ENCODE measurements at regions not wholly inside any gene's neighbourhood (a gene's known extent, or its start where the extent isn't known, plus 50 kb on each side); places are given as distances from the start of the nearest gene placed in this dataset.
A peak's percentile ranks its signal among the peaks of the same experiment; 100 is the strongest.

DNA sequence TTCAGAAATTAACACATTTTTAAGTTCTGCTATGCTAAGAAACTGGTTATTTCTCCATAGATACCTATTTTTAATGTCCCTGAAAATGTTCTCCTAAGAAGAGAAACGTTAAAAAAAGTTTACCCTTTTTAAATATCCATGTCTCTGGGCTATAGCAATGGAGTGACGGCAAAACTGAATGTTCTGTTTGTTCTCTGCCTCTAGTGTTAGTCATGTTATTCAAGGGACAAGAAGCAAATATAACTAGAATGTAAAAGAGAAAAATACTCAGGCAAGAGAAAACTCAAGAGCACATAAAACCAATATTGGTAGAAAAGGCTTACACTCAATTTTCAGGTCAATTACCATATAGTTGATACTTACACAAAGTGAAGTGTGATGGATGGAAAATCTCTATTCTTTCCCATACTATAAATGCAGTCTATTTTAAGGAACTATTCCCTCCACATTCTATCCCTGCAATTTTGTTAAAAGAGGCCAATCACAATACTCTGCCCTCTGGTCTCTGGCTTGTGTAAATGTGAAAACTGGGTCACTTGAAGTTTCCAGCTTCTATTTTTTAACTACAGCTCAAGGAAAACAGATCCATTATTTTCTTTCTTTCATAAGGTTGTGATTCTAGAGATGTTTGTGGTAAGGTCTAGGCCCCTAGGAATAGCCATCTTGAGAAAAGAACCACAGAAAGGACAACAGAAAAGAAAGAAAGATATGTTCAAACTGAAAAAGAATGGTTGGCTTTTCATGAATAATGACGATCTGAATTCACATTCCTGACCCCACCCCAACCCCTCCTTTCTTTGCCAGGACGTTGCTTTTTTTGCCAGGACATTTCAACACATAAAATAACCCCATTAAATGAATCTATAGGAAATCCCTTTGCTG, 200.3 kb upstream of the FAM83B start:
- DNase-seq, result no peak

DNA sequence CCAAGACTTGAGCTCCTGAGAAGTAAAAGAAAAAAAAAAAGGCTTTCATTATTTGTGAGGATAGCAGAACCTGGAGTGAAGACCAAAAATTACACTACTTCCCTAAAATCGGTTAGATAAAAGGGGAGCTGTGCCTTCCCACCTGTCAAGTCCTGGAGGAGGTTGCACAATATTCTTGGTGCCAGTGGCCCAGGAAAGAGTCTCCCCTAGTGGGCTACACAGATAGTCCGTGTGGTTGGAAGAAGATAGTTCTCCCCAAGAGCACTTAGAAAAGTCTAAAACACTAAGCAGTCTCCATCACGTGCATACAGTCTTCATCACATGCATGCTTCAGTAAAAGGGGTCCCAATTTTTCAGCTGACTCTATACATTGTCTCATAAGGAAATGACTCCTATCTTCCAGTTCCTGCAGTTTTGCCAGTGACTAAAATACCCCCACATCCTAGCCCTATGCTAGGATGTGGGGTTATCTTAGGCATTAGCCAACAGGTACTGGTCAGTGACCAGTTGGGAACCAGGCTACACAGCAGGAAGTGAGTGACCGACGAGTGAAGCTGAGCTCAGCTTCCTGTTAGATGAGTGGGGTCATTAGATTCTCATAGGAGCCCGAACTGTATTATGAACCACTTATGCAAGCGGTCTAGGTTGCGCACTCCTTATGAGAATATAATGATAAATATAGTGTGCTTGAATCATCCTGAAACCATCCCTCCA, 199.5 kb upstream of the FAM83B start:
- DNase-seq, result no peak

DNA sequence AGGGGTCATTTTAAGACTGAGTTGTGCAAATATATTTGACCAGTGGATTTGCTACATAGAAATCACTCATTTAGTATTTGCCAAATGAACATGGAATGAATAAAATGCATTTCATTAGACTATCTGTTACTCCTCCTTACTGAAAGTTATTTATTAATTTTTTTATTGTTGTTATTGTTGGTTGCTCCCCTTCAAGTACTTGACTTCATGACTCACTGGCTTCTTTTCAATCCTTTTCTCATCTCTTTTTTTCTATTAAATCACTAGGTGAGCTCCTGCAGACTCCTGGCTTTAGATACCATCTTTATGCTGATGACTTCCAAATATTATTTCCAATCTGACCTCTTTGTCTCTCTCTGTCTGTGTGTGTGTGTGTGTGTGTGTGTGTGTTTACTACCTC, 192.2 kb upstream of the FAM83B start:
- DNase-seq, result no peak

DNA sequence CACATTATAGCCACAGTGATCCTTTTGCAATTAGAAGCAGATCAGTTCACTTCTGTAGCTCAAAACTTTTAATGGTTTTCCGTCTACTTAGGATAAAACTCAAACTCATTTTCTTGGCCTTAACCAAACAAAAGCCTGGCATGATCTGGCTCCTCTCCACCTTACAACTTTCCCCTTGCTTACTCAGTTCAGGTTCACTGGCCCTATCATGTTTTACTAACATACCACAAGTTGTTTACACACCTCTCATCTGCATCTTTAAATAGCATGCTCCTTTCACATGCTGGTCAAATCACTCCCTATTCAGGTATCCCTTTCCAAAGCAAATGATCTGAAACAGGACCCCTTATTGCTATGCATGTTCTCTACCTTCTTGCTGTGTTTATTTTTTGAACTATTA, 191.4 kb upstream of the FAM83B start:
- DNase-seq, result no peak

DNA sequence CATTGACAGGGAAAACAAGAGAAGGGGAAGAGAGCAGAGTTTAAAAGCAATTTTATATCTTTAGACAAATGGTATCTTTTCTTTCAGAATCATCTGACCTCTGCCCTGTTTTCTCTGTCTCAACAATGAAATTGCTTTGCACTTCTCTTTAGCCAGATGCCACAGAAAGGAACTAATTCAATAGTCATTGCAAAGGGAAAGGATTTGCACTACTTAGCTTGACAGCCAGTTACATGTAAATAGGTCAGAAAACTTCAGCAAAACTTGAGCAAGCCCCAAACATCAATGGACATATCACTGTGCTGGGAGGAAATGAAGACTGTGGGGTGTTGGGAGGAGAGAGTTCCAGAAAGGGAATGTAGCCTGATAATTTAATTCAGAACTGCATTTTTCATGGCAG, 181.3 kb upstream of the FAM83B start:
- DNase-seq, result no peak

DNA sequence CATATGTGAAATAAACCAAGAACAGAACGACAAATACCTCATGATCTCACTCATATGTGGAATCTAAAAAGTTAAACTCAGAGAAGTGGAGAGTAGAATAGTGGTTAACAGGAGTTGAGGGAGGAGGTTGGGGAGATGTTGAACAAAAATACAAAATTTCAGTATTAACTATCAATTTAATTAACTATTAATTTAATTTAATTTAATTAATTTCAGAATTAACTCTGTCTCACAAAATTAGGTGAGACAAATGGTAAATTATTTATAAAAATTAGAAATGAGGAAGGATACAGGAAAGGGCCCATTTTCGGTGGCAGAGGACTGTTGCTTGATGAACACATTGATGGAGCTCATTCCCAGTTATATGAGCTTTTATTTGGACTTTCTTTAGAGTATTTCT, 166.0 kb upstream of the FAM83B start:
- no peak for DNase-seq

DNA sequence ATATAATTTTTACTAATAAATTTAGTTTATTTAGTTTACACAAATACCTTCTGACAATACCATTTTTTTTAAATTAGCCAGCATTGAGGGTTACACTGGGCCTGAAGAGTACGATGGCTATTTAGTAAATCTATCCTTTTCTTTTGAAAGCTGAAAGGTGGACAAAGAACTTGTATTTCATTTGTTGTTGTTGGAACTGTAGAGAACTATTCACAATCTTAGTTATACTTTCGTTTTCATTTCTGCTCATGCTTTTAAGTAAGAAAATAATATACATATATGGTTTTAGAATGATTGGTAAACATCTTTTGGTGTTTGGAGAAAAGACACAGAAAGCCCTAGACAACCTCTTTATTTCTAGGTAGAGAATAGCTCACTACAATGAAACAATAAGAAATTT, 165.3 kb upstream of the FAM83B start:
- DNase-seq, result no peak

DNA sequence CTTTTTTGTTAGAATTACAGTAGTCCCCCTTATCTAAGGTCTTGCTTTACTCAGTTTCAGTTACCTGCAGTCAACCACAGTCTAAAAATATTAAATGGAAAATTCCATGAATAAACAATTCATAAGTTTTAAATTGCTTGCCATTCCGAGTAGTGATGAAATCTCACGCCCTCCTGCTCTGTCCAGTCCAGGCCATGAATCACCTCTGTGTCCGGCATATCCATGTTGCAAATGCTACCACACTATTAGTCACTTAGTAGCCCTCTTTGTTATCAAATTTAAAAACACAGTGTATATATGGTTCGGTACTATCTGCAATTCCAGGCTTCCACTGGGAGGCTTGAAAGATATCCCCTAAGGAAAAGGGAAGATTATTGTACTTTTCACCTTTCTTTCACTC, 164.6 kb upstream of the FAM83B start:
- DNase-seq, result no peak

DNA sequence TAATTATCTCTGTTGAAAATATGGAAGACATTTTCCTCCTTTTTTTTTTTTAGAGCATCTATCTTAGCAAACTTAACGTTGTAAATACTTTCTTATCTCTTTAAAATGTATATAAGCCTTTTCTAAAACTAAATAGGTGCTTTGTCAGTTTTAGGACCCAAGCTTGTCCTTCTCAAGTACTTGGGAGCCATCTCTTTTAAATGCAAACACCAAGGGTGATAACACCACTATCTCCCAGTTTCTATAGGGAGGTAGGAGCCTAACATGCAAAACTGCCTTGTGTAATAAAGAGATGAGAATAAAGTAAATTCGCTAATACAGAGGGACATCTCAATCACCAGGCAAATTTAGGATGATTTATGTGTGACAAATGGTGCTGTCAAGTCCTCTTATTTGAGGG, 157.0 kb upstream of the FAM83B start:
- DNase-seq, result no peak

DNA sequence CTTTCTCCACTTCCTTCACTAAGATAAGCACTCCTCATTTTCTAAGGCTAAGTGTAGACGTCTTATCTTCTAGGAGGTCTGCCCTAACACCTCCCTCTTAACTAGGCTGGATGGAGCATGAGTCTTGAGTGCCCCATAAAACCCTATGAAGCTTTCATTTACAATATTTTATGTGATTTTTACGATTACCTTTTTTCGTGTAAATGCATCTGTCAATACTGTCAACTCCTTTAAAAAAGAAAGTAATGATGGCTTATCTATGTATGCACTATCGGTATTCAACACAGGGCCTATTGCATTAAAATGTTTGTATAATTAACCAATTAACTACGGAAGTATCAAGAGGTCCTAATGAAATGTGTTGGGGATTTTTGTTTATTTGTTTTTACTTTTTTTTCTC, 156.0 kb upstream of the FAM83B start:
- DNase-seq, result no peak

DNA sequence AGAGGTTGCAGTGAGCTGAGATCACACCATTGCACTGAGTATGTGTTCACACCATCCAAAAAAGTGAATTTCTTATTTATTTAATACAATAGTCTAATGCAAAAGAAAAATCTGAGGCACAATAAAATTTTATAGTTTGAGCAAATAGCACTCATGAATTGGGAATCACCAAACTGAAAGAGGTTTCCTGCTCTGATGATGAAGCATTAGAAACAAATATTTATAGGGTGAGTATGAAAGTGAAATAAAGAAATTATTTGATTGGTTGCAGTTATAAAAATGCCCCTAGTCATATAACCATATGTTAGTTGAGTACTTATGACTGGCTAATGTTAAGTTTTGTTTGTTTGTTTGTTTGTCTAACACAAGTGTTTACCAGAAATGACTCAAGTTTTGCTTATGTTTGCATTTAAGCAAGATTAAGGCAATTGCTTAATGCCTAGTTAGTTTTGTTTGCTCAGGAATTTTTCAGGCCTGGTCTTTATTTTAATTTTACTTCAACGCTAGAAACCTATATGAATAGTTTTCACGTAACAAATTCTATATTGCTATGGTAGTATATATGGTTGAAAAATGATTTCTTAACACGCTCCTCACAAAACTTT, 151.5 kb upstream of the FAM83B start:
- no peak for DNase-seq

DNA sequence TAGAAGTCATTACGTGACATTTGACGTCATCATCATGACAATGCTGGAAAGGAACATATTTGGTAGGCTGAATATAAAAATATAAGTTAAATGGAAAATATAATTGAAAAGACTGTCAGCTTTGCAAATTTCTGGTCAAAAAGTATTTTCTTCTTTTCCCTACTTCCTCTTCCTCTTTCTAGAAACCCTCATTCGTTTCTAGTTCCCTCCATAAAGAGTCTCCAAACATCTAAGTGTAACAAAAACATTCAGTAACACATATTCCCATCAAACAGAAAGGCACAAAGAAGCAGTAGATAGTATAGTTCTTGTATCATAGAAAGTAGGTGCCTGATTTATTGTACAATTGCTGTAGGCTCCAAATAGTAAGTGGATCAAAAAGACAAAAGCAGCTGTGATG, 150.8 kb upstream of the FAM83B start:
- no peak for DNase-seq

DNA sequence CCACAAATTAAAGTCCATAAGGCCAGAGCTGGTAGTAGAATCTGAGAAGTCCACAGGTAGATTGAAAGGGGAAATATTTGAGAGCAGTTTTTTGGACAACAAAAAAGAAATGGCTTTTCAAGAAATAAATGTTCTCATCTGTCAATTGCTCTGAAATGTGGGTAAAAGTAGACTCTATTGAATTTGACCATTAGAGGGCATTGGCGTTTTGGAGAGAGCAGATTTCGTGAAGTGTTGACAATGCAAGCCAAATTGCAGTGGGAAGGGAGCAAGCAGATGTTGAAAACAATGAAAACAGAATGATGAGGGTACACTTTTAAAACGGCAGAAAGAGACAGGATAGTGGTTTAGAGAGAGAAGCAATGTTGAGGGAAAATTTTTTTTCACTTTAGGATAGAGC, 149.1 kb upstream of the FAM83B start:
- peak; percentile 31 for DNase-seq

DNA sequence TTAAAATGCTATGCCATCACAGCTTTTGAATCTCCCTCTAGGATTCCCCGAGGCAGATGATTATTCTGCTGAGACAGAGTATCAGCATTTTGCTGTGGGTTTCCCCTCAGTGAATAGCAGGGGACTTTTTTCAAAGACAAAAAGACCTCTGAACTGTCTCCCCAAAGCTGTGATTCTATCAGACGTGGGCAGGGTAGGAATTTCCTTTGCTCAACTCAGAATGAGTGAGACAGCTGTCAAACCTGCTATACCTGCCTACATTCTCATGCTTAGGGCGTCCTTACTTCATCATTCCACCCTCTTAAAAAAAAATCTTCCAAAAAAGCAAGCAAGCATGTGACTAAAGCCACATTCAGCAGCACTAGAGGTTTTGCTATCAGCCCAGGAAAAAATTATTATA, 147.6 kb upstream of the FAM83B start:
- DNase-seq, result no peak

DNA sequence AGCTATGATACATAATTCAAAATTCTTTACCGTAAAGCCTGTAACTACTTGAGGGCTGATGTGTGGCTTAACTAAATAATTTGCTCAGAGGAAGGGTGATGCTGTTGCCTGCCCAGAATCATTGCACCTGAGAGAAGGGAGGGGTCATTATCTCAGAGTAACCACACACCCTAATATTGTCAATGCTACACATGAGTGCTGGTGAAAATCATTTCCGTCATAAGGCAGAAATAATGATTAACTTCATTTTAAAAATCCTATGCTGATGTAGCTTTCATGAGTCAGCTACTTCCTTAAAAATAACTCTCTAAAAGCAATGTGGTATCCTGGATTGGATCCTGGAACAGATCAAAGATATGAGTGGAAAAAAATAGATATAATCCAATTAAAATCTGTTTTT, 146.4 kb upstream of the FAM83B start:
- no peak for DNase-seq

DNA sequence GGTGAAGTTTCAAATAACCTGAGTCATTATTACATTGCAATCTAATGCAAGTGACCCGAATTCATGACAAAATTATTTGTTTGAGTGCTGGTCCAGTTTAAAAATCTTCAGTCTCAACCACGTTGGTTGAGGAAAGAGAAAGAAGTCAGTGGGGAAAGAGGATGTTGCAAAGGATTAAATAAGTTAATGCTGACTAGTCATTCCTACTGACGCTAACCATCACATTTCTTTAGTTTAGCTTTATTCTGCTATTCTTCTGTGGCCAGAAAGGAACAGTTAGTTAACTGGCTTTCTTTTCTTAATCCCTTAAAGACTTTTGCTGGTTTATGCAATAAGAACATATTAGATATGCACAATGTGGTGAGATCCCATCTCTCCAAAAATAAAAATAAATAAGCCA, 143.8 kb upstream of the FAM83B start:
- no peak for DNase-seq

DNA sequence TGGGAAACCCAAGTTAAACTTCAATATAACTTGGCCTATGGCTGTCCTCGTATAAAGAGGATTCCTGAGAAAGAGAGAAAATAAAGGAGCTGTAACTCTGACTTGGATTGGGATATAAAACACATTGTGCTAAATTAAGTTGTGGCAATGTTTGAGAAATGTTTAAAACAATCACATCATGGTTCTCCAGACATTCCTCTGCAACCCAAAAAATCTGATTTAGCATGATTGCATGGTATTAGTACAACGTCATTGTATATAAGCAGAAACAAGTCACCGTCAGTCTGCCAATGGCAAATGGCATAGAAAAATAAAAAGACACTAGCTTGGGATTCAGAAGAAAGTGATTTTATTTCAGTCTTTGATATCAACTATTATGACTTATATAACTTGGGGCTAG, 140.2 kb upstream of the FAM83B start:
- no peak for DNase-seq

DNA sequence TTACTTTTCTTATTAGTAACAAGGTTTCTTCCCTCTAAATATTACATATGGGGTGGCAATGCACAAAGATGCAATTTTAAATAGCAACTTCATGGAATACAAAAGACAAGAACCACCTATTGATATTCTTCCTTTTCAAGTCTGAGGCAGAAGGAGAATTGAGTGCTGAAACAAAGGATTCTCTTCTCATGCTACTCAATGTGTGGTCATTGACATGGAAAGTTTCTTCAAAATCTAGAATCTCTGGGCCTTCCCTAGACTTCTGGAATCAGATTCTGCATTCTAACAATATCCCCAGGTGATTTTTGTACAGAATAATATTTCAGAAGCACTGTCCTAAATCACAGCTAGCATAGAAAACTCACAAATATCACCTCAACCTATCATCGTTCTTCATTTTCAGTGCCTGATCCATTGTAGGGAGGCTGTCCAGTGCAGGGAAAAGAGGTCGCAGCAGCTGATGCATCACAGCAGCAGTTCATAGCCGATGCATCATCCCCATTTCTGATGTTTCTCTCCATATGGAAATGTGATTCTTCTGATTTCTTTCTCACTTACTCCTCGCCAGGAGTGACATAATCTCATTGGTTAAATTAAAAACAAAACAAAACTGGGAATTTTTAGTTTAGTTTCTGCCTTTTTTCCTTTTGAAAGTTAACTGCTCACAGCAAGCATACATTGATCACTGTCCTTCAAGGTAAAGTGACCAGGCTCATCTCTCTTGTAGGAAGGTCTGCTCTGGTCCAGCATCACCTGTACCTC, 139.5 kb upstream of the FAM83B start:
- DNase-seq, result no peak

DNA sequence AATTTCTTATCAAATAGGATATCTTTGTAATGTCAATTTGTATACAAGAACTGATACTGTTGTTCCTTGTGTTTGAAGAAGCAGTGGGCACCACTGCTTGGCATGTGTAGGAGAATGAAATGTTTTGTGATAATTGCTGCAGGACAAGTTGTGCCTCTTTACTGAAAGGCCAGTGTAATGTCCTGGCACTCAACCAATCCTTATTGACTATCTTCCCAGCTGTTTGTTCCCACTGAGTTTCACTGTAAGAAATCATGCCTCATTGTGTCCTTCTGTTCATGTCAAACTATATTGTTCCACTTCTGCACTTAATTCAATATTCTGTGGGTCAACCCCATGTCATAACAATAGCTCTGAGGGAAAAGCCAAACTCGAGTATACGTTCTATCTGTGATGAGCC, 136.1 kb upstream of the FAM83B start:
- DNase-seq, result no peak

DNA sequence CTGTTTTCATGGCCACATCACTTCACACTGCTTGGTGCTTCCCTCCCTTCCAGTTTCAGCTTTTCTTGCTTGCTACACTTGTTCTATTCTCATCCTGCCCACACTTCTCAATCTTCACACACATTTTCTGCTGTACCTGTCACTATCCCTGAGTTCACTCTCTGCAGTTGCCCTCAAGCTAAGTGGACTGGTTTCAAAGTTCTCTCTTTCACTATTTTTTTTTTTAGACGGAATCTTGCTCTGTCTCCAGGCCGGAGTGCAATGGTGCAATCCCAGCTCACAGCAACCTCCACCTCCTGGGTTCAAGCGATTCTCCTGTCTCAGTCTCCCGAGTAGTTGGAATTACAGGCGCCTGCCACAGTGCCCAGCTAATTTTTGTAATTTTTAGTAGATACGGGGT, 130.6 kb upstream of the FAM83B start:
- DNase-seq, result no peak

DNA sequence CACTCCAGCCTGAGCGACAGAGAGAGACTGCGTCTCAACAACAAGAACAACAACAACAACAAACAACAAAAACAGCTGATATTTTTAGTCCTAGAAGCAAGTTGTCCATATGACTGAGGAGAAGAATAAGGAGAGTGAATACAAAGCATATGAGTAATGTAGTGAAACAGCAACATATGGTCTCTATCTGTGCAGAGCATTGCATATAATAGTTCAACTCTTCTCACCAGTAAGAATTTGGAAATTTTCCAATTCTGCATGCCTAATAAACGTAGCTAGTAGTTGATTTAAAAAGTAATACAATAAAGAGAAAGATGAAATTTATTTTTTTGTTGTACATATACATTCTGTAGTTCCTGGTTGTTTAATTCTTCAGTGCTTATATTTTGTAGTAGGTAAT, 129.7 kb upstream of the FAM83B start:
- DNase-seq, result peak; percentile 87

DNA sequence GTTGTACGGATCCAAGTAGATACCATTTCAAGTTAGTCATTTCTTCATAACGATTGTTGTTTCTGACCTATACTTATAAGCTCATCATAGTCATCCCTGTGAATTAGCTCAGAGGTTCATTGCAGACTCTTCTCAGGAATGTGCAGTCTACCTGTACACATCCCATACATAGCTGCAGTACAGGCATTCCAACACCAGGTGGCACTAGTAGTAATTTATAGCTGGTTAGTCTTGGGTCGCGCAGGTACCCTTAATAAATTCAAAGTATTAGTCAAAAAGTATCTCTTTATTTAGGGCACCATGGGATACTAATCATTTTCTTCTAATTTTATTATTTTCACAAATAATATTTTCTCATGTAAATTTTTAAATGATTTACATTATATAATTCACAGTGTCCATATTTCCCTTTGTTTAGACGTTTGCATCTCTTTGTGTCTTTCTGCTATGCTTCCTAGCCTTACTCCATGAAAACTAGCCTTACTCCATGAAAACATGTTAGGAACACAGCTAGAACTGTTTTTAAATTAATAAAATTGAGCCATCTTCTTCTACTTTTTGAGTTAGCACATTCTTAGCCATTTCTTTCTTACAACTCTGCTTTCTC, 128.6 kb upstream of the FAM83B start:
- peak; percentile 70 for DNase-seq

DNA sequence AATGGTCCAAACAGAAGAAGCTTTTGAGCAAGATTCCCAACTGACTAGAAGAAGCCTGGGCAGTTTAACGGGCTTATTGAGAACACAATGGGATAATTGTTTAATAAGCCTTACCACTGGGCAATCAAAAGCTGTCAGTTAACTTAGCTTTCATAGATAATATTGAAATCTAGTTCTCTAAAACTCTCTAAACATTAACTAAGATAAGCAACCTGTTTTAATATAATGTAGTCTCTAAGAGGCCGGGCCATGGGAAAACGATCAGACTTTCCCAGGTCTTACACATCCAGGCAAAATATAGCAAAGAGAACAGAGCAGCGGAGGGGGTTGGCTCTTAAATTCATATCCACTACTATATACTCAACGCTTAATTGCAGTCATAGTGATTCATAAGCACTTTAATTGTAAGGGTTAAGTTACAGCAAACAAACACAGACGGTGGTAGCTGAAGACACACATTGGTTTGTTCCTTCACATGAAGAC, 128.0 kb upstream of the FAM83B start:
- peak; percentile 86 for DNase-seq
